ENCODE measurements at regions not wholly inside any gene's neighbourhood (a gene's known extent, or its start where the extent isn't known, plus 50 kb on each side); places are given as distances from the start of the nearest gene placed in this dataset.
A peak's percentile ranks its signal among the peaks of the same experiment; 100 is the strongest.
"Not testable (repeated sequence)": the region's sequence is repeated elsewhere in the genome, so short reads cannot be mapped to it uniquely, and the experiment has no call there.

DNA sequence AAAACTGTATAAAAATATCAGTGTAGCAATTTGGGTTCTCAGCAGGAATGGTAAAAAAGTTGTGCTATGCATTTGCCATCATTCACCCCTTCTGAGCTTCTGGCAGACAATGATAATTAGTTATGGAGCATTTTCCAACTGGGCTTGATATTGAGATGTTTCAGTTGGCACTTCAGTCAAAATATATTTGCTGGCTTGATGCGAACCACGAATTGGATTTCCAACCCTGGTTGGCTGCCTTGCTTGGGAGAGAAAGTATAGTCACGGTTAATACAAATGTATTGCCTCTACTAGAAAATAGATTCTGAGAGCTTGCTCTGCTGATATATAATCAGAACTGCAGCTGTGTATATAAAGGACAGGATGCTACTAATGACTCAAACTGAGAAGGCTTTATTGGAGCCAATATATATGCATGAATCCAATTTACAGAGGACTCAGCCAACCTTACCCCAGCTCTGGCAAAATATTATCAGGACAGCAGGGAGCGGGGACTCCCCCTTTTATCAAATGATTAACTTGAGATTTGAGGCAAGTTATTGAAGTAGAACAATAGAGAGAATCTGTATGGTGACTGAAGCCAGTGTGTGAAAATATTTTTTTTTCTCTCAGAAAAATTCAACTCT is 219.8 kb upstream of the SMIM30 start:
- DNase-seq (ENCODE audit: low read depth, low spot score): no peak
- H3K27ac ChIP-seq: no peak overlapping the region

DNA sequence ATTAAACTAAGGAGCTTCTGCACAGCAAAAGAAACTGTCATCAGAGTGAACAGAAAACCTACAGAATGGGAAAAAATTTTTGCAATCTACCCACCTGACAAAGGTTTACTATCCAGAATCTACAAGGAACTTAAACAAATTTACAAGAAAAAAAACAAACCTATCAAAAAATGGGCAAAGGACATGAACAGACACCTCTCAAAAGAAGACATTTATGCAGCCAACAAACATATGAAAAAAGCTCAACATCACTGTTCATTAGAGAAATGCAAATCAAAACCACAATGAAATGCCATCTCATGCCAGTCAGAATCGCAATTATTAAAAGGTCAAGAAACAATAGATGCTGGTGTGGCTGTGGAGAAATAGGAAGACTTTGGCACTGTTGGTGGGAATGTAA is 218.5 kb upstream of the SMIM30 start:
- H3K27ac ChIP-seq; DNase-seq (ENCODE audit: low read depth, low spot score): not testable (repeated sequence)

DNA sequence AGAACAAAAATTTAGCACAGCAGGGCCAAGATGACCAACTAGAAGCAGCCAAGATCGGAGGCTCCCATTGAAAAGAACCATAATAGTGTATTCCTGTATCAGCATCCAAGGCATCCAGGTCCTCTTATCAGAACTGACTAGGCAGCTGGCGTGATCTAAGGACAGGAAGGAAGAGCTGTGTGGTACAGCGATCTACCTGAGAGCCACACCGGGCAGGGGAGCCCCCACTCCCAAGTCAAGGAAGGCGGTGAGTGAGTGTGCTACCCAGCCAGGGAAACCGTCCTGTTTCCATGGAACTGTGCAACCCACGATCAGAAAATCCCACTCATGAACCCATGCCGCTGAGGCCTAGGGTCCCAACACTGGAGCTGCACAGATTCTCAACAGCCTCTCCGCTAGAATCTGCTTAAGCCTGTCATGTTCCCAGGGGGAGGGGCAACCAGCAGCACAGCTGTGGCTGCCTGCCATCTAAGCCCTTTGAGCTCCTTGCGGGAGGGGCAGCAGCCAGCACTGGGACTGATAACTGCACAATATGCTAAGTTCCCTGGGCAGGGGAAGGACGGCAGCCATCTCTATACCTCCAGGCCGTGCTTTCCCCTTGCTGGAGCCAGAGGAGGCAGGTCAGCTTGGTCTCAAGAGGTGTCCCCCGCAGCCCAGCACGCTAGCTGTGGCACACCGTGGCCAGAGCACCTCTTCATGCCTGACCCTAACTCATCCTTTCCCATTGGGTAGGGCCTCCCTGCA is 213.0 kb upstream of the SMIM30 start:
- no peak for DNase-seq (ENCODE audit: low read depth, low spot score)
- no peak overlapping the region for H3K27ac ChIP-seq

DNA sequence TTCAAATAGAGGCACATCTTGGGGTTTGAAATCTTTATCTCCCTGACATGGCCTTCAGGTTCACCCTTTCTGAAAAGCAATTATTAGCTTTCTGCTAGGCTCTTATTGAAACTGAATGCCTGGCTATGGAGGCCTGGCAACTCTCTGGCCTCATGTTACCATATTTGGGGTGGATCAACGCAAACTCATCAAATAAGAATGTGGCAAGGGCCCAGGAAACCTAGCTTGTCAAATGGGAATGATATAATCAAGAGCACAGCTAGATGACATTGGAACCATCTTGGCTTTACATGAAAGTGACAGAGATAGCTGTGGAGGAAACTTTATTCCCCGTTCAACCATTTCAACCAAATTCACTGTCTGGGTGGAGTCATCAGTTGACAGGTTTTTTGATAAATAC is 202.8 kb upstream of the SMIM30 start:
- H3K27ac ChIP-seq: no peak overlapping the region
- no peak for DNase-seq (ENCODE audit: low read depth, low spot score)

DNA sequence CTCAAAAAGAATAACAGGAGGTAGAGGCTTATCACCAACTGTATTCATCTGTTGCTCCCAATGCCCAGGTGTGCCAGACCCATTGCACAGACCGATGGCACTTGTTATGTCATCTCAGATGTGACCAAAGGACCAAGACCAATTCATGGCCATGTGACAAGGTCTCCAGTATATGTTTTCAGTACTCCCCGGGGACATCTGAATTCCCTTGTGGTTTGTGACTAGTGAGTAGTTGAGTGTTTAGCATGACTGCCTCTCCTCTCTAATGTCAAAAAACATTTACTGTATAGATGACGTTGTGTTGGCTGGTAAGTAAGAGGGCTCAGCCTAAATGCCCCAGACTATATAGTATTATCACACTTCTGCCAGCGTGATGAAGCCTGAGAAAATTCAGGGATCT is 202.1 kb upstream of the SMIM30 start:
- DNase-seq (ENCODE audit: low read depth, low spot score): no peak
- H3K27ac ChIP-seq: no peak overlapping the region

DNA sequence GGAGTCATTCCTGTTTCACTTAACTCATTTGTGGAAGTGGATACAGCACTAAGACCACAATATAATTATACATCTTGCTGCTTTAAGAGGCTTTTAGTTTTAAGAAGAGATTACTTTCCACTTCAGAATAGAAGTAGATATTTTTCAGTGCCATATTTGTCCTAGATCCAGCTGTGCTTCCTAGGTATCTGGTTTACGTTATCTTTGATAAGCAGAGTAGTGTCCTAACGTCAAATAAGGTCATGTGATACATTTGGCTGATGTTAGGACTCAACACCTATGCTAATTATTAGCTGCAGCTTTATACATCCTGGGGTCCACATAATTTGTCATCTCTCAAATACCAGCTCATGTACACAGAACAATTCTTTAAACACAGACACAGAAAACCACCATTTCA is 196.2 kb upstream of the SMIM30 start:
- DNase-seq (ENCODE audit: low read depth, low spot score): no peak
- H3K27ac ChIP-seq: no peak overlapping the region

DNA sequence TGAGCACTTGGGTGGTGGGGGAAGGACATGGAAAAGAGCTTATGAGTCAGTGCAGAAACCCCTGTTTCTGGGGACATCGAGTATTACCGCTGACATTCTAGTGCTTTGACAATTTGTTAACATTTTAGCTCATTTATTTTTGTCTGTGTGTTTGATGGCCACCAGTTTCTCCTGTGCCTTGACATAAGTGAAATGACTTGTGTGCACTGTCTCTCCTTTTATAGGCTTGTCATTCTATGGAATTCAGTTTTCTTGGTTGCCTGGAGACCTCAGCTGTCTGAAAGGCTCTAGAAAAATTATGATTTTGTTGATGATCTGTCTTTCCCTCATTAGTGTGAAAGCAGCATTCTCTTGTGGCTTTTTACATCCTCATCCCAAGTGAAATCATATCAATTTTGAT is 190.0 kb upstream of the SMIM30 start:
- no peak for DNase-seq (ENCODE audit: low read depth, low spot score)
- no peak overlapping the region for H3K27ac ChIP-seq

DNA sequence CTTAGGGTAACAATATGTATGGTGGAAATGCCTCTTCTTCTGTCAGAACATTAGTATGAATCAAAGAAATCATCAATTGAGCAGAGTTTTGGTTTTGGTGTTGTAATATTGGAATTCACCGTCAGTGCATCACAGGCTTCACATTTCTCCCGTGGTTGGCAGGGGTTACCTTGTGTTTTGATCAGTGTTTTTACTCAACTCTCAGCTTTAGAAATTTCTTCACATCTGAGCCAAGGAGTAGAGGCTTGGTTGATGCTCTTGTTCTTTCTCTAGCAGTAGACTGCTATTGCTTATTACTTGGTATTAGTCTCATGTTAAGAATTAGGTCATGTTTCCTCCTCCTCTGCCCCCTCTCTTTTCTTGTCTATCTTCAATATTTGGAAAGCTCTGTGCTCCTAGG is 188.8 kb upstream of the SMIM30 start:
- DNase-seq (ENCODE audit: low read depth, low spot score): no peak
- no peak overlapping the region for H3K27ac ChIP-seq

DNA sequence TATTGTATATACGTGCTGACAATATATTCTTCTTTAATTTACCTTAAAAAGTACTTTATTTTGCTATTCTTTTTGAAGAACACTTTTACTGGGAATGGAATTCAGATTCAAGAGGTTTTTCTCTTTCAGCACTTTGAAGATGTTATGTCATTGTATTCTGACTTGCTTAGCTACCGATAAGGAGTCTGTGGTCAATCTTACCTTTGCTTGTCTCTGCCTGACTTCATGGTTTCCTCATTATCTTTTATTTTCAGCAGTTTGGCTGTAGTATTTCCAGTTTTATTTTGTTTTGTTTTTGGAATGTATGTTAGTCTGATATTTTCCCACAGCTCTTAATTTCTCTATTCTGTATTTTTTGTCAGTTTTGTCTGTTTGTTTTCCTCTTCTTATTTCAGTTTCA is 187.9 kb upstream of the SMIM30 start:
- DNase-seq (ENCODE audit: low read depth, low spot score): no peak
- no peak overlapping the region for H3K27ac ChIP-seq

DNA sequence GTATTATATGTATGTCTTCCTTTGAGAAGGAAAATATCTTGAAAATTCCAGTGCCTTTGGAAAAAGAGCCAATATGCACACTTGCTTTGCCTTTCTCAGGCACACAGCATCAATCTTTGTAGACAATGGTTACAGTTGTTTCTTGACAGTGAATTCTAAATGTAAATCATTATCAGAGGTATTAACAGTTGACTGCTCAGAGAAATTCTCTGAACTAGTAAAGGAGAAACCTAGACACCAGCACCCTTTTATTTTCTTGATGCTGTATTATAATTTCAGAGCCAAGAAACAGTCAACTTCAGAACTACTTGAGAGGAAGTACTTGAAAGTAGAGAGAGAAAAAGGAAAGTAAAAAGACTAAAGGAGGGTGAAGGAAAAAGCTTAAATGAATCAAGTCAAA is 185.8 kb upstream of the SMIM30 start:
- no peak for DNase-seq (ENCODE audit: low read depth, low spot score)

DNA sequence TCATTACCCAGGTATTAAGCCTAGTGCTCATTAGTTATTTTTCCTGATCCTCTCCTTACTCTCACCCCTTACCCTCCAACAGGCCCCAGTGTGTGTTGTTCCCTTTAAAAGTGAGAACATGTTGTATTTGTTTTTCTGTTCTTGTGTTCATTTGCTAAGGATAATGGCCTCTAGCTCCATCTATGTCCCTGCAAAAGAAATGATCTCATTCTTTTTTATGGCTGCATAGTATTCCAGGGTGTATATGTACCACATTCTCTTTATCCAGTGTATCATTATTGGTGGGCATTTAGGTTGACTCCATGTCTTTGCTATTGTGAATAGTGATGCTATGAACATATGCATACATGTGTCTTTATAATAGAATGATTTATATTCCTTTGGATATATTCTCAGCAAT is 185.0 kb upstream of the SMIM30 start:
- not testable (repeated sequence) for H3K27ac ChIP-seq

More for the DNA sequence above, 185.8 kb upstream of the SMIM30 start:
- H3K27ac ChIP-seq: no peak overlapping the region

DNA sequence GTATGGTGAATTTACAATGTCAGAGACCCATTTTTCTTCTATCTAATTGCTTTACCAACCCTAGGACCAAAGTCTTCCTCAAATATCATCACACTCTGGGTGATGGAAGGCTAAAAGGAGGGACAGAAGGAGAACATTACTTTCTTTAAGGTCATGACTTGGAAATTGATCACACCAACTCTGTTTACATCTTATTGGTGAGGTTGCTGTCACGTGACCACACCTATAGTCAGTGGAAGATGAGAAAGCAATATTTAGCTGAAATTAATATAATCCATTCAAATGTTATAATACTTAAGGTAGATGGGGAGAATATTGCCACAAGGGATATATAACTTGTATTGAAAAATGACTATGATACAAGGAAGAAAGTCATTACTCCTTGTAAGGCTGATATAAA is 183.6 kb upstream of the SMIM30 start:
- no peak for DNase-seq (ENCODE audit: low read depth, low spot score)
- no peak overlapping the region for H3K27ac ChIP-seq

More for the DNA sequence above, 185.0 kb upstream of the SMIM30 start:
- not testable (repeated sequence) for DNase-seq (ENCODE audit: low read depth, low spot score)

DNA sequence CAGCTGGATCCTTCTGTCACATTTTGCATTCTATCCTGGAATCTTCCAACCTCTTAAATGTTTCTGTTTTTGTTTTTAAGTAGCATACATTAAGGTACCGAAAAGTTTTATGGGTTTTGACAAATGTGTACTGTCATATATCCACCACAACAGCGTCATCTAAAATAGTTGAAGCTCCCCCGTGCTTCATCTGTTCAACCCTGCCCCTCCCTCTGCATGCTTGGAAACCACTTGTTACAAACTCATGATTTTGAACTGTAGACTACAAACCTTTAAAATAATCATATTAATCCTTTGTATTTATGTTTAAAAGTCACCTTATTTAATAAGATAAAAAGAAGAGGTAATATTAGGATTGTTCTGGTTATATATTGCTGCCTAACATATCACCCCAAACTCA is 182.8 kb upstream of the SMIM30 start:
- no peak overlapping the region for H3K27ac ChIP-seq
- no peak for DNase-seq (ENCODE audit: low read depth, low spot score)

DNA sequence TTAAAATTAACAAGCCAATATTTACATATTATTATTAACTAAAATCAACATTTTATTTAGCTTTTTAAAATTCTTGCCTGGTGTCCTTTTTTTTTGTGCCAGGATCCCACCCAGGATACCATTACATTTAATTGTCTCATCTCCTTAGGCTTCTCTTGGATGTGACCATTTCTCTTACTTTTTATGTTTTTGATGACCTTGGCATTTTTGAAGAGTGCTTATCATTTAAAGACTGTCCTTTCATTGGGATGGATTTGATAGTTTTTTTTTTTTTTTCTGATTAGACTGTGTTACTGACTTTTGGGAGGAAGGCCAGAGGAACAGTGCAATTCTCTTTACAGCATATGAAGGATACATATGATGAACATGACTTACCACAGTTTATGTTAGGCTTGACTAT is 181.4 kb upstream of the SMIM30 start:
- DNase-seq (ENCODE audit: low read depth, low spot score): no peak
- H3K27ac ChIP-seq: no peak overlapping the region

DNA sequence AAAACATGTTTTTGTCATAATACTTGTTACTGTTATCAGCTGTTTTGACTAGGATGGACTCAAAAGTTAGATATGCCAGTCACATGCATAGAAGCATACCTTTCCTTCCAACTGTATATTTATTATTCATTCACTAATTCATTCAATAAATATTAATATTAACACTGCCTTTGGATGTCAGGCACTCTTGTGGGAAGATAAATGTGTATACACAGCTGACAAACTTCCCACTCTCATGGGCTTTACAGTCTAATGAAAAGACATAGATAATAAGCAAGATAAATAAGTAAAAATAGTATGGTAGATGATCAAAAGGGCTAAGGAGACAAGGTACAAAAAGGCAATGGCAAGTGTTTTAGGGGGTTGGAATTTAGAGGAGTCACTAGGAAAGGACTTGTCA is 180.1 kb upstream of the SMIM30 start:
- no peak overlapping the region for H3K27ac ChIP-seq
- no peak for DNase-seq (ENCODE audit: low read depth, low spot score)

DNA sequence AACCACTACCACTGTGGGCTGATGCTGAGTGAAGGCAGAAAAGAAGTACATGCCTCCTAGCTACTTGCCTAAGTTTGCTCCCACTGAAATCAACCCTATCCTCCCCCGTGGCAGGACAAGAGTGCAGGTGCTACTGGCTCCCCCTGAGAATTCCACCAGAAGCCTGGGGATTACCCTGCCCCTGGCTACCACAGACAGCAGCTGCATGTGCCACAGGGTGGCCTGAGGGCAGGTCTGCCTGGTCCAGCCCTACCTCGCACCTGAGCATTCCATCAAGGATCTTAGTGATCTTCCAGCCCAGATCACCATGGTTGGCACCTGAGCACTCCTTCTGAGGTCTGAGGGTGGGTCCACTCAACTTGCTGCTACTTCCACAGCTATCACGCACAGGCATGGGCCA is 176.4 kb upstream of the SMIM30 start:
- DNase-seq (ENCODE audit: low read depth, low spot score): no peak
- H3K27ac ChIP-seq: no peak overlapping the region

DNA sequence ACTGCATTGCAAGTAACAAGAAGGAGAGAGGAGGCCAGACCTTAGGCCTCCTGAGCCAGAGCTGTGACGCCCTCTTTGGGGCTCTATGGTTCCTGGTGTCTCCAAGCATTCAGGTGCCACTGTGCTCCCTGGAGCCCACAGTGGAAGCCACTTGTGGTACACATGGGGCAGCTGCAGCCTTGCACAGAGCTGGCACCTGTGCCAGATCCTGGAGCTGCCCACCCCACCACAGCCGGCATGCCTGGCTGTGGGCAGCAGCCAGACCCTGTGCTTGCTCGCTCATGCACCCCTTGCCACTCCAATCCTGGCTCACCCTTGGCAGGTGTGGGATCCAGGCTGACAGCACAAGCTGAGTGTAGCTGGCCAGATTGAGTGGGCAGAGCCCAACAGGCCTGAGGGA is 173.8 kb upstream of the SMIM30 start:
- DNase-seq (ENCODE audit: low read depth, low spot score): no peak
- no peak overlapping the region for H3K27ac ChIP-seq

DNA sequence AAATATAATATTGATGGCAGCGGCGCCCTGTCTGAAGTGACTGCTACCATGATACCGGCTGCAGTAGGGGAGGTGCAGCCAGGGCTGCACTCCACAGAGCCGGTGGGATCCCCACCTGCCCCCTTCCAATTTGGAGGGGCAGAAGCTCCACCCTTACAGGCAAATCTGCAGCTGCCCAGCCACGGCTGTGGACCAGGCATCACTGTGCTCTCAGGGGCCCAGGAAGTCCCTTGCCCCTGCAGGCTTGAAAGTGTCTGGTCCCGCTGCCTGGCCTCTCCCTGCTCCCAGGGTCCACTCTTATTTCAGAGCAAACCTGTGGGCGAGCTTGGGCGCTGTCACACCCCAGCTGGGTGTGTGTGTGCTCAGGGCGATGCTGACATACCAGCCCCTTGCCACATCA is 172.7 kb upstream of the SMIM30 start:
- DNase-seq (ENCODE audit: low read depth, low spot score): no peak
- no peak overlapping the region for H3K27ac ChIP-seq

DNA sequence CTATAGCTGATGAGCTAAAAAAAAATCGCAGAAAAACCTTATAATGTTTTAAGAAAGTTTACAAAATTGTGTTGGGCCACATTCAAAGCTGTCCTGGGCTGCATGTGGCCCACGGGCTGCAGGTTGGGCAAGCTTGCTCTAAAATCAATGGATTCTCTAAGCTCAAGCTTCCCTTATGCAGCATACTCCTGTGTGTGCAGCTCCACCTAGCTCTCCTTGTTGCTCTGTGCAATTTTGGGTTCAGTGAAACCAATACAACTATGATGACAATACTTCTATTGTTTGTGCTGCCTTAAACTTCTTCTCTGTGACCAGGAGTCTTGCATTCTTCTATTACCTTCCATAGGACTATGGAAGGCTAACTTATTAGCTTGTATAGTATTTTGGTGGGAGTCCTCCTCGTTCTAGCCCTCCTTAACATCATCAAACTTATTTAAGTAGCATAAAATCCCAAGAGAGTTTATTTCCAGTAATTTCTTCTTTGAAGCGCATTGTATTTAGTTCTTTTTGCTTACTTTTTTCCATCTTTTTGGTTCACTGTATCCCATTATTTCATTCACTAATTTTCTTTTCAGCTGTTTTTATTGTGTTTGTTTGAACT is 170.9 kb upstream of the SMIM30 start:
- DNase-seq (ENCODE audit: low read depth, low spot score): peak; percentile 18

DNA sequence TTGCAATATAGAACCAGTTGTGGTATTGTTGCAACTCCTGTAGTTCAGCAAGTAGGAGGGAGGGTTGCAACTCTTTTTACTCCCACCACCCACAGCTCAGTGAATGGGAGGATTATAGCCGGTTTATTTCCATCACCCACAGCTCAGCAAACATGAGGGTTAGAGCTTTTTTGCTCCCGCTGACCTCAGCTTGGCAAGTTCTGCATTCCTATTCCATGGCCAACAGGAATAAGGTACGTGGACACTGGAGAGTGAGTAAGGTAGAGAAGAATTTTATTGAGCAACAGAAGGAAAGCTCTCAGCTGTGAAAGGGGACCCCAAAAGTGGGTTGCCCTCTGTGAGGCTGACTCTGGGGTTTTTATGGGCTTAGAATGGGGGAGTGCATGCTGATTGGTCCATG is 167.1 kb upstream of the SMIM30 start:
- no peak overlapping the region for H3K27ac ChIP-seq
- no peak for DNase-seq (ENCODE audit: low read depth, low spot score)

More for the DNA sequence above, 170.9 kb upstream of the SMIM30 start:
- H3K27ac ChIP-seq: no peak overlapping the region

DNA sequence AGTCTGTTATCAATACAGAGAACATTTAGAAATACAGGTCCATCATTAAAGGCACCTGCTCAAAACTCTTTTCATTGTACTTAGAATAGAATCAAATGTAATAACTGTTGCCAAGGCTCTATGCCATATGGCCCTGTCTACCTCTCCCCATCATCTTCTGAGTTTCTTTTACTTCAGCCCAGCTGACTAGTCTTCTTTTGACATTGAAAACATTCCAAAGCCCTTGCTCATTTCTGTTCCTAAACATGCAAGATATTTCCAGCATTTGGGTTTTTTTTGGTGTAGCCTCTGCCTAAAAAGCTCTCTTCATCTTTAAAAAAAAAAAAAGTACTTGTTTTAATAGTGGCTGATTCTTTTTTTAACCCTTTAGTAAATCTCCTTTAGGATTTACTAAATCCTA is 165.5 kb upstream of the SMIM30 start:
- no peak overlapping the region for H3K27ac ChIP-seq
- DNase-seq (ENCODE audit: low read depth, low spot score): no peak

DNA sequence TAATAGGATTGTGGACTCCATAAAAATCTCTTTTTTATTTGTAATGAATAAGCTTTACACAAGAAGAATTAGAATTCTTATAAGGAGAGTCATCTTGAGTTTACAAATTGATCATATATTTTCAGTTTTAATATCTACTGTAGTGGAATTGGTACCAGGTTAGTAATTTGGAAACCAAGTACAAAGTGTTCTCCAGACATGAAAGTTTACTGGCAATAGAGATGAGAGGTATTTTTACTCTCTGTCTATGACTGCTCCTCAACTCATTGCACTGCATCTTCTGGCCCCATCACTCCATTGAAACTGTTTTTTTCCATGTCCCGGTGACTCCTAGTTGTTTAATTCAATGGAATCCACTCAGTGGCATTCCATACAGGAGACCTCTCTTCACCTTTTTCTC is 164.5 kb upstream of the SMIM30 start:
- no peak for DNase-seq (ENCODE audit: low read depth, low spot score)
- H3K27ac ChIP-seq: no peak overlapping the region
